Activated naive CD4-positive, alpha-beta T cell treated with anti-CD3 and anti-CD28 coated beads for 36 hours (primary cell): ENCODE measurements at regions not wholly inside any gene's neighbourhood (a gene's known extent, or its start where the extent isn't known, plus 50 kb on each side); places are given as distances from the start of the nearest gene placed in this dataset.
"Not testable (repeated sequence)": the region's sequence is repeated elsewhere in the genome, so short reads cannot be mapped to it uniquely, and the experiment has no call there.

Experiments
- CTCF ChIA-PET: fragments of 350-600 bp; sonication (Branson Sonifier 250); formaldehyde crosslinking; loops from one replicate; lab custom pipeline; 2021; ENCODE audit warnings: antibody characterized with exemption; lab: Charles Lee
- DNase-seq: peaks from one replicate; pipeline ENCODE4 v3.0.0-alpha.2; 2020
- H3K27ac Mint-ChIP-seq: one replicate; pipeline ENCODE4 v1.8.0; 2021; ENCODE audit warnings: mild to moderate bottlenecking, mixed read lengths
- H3K27me3 Mint-ChIP-seq: one replicate; pipeline ENCODE4 v1.8.0; 2021; ENCODE audit warnings: low read depth, mixed read lengths
- H3K36me3 Mint-ChIP-seq: one replicate; pipeline ENCODE4 v1.8.0; 2021; ENCODE audit warnings: low read depth, mixed read lengths
- H3K4me1 Mint-ChIP-seq: one replicate; pipeline ENCODE4 v1.8.0; 2021; ENCODE audit warnings: low read depth, mixed read lengths
- H3K4me3 Mint-ChIP-seq: one replicate; pipeline ENCODE4 v1.8.0; 2021; ENCODE audit warnings: mild to moderate bottlenecking, moderate library complexity, mixed read lengths
- H3K9me3 Mint-ChIP-seq: one replicate; pipeline ENCODE4 v1.8.0; 2021; ENCODE audit warnings: mixed read lengths
- intact Hi-C: fragments of 100-400 bp; cut with micrococcal nuclease; formaldehyde crosslinking; loops from one replicate; pipeline ENCODE4 v1.15.1; 2023

GRCh38 chr4:12408364-12408763, 979.7 kb upstream of the HS3ST1 start:
- Mint-ChIP-seq H3K36me3 (no peaks in the 10 kb centered on the region), H3K4me1 (no peaks in the 10 kb centered on the region), H3K27ac (no peak overlapping the region), H3K4me3 (no peak overlapping the region), H3K9me3 (peaks cover 2% of the 10 kb centered on the region), H3K27me3 (no peaks in the 10 kb centered on the region)
- no peak for DNase-seq
- CTCF ChIA-PET, result no interaction called here
- intact Hi-C loops, result no loop called here

GRCh38 chr4:12403175-12403574, 974.5 kb upstream of the HS3ST1 start:
- no peak overlapping the region for H3K27ac Mint-ChIP-seq
- peaks cover 7% of the 10 kb centered on the region for H3K9me3 Mint-ChIP-seq
- H3K4me3 Mint-ChIP-seq, result no peak overlapping the region
- CTCF ChIA-PET, result no interaction called here
- H3K4me1 Mint-ChIP-seq, result no peaks in the 10 kb centered on the region
- intact Hi-C loops, result no loop called here
- no peak for DNase-seq
- H3K36me3 Mint-ChIP-seq, result no peaks in the 10 kb centered on the region
- no peaks in the 10 kb centered on the region for H3K27me3 Mint-ChIP-seq

GRCh38 chr4:12399781-12400180, 971.1 kb upstream of the HS3ST1 start:
- Mint-ChIP-seq H3K36me3 (no peaks in the 10 kb centered on the region), H3K4me1 (no peaks in the 10 kb centered on the region), H3K27ac (no peak overlapping the region), H3K4me3 (no peak overlapping the region), H3K9me3 (peaks cover 11% of the 10 kb centered on the region), H3K27me3 (no peaks in the 10 kb centered on the region)
- intact Hi-C loops, result no loop called here
- CTCF ChIA-PET, result no interaction called here
- no peak for DNase-seq

DNA sequence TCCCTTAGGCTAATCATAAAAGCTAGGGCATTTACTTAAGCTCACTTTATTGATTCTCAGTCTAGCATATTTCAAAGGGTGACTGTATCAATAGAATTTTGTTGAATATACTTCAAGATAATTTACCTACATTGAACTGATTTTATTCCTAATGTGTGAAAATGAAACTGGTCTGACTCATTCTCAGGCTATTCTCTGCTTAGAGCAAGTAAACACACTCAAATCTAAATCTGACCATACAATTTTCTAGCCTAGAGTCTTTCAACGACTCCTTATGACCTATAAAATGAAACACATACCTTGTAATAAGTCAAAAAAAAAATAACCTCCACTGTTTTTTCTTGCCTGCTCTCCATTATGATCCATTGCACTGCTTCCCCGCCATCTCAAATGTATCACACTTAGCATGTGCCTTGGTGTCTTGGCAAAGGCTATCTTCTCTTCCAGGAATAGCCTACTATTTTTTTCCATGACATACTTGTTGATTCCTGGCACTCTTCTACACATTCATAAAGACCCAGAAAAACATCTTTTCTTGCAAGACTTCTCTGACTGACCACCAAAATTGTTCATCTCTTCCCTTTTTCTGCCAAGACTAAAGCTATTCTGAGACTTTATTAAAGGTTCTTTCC, 965.1 kb upstream of the HS3ST1 start:
- Mint-ChIP-seq H3K27me3 (no peaks in the 10 kb centered on the region), H3K4me1 (no peaks in the 10 kb centered on the region), H3K9me3 (peaks cover 5% of the 10 kb centered on the region), H3K4me3 (no peak overlapping the region), H3K36me3 (no peaks in the 10 kb centered on the region), H3K27ac (no peak overlapping the region)
- intact Hi-C loops, result no loop called here
- CTCF ChIA-PET, result no interaction called here
- no peak for DNase-seq

GRCh38 chr4:12389604-12390003, 960.9 kb upstream of the HS3ST1 start:
- CTCF ChIA-PET, result no interaction called here
- Mint-ChIP-seq H3K36me3 (no peaks in the 10 kb centered on the region), H3K4me3 (no peak overlapping the region), H3K27me3 (no peaks in the 10 kb centered on the region), H3K9me3 (peaks cover 1% of the 10 kb centered on the region), H3K27ac (no peak overlapping the region), H3K4me1 (no peaks in the 10 kb centered on the region)
- no peak for DNase-seq
- intact Hi-C loops, result no loop called here

GRCh38 chr4:12382567-12382966, 953.9 kb upstream of the HS3ST1 start:
- H3K4me1 Mint-ChIP-seq, result no peaks in the 10 kb centered on the region
- H3K9me3 Mint-ChIP-seq, result peaks cover 4% of the 10 kb centered on the region
- H3K27me3 Mint-ChIP-seq, result no peaks in the 10 kb centered on the region
- H3K27ac Mint-ChIP-seq, result no peak overlapping the region
- intact Hi-C loops, result no loop called here
- CTCF ChIA-PET, result no interaction called here
- H3K4me3 Mint-ChIP-seq, result no peak overlapping the region
- DNase-seq, result no peak
- no peaks in the 10 kb centered on the region for H3K36me3 Mint-ChIP-seq

GRCh38 chr4:12379191-12379590, 950.5 kb upstream of the HS3ST1 start:
- Mint-ChIP-seq H3K27ac (no peak overlapping the region), H3K4me1 (no peaks in the 10 kb centered on the region), H3K9me3 (peaks cover 4% of the 10 kb centered on the region), H3K27me3 (no peaks in the 10 kb centered on the region), H3K36me3 (no peaks in the 10 kb centered on the region), H3K4me3 (no peak overlapping the region)
- DNase-seq, result no peak
- CTCF ChIA-PET, result no interaction called here
- intact Hi-C loops, result no loop called here

DNA sequence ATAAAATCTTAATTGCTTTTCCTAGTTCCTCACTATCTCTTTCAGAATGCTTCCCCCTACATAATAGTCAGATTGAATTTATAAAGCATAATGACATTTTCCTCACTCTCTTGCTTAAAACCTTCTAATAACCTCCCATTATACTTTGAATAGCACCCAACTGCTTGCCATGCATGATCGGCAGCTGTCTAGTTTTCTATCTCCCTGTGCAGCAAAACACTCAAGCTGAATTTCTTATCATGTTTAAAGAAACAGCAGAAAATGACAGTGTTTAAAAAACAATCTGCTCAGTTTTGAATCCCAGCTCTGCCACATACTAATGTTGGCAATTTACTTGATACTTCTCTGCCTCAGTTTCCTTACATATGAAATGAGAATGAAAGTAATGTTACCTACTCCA, 947.1 kb upstream of the HS3ST1 start:
- no peaks in the 10 kb centered on the region for H3K27me3 Mint-ChIP-seq
- H3K27ac Mint-ChIP-seq, result no peak overlapping the region
- no peak overlapping the region for H3K4me3 Mint-ChIP-seq
- intact Hi-C loops, result no loop called here
- H3K9me3 Mint-ChIP-seq, result no peaks in the 10 kb centered on the region
- H3K4me1 Mint-ChIP-seq, result no peaks in the 10 kb centered on the region
- CTCF ChIA-PET, result no interaction called here
- DNase-seq, result no peak
- H3K36me3 Mint-ChIP-seq, result no peaks in the 10 kb centered on the region

DNA sequence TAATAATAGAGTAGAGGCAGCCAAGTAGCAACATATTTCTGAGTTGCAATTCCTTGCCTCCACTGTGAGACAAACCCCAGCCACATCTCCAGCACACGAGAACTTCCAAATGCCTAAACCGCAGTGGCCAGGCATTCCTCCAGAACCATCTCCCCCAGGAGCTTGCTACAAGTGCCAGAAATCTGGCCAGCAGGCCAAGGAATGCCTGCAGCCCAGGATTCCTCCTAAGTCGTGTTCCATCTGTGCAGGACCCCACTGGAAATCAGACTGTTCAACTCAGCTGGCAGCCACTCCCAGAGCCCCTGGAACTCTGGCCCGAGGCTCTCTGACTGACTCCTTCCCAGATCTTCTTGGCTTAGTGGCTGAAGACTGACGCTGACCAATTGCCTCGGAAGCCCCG, 937.2 kb upstream of the HS3ST1 start:
- H3K9me3 Mint-ChIP-seq, result peaks cover 16% of the 10 kb centered on the region
- intact Hi-C loops, H3K4me1 Mint-ChIP-seq, H3K36me3 Mint-ChIP-seq, H3K27ac Mint-ChIP-seq, H3K4me3 Mint-ChIP-seq, CTCF ChIA-PET, DNase-seq, H3K27me3 Mint-ChIP-seq: not testable (repeated sequence)

- peaks cover 14% of the 10 kb centered on the region for H3K9me3 Mint-ChIP-seq
- no peak overlapping the region for H3K4me3 Mint-ChIP-seq
- no peaks in the 10 kb centered on the region for H3K4me1 Mint-ChIP-seq
- CTCF ChIA-PET, result no interaction called here
- no peak overlapping the region for H3K27ac Mint-ChIP-seq
- intact Hi-C loops, result no loop called here
- no peak for DNase-seq
- no peaks in the 10 kb centered on the region for H3K27me3 Mint-ChIP-seq
- H3K36me3 Mint-ChIP-seq, result no peaks in the 10 kb centered on the region
Measured at GRCh38 chr4:12360391-12360790, 931.7 kb upstream of the HS3ST1 start.

- no peaks in the 10 kb centered on the region for H3K4me1 Mint-ChIP-seq
- CTCF ChIA-PET, result no interaction called here
- H3K27me3 Mint-ChIP-seq, result no peaks in the 10 kb centered on the region
- no peak overlapping the region for H3K27ac Mint-ChIP-seq
- no peak overlapping the region for H3K4me3 Mint-ChIP-seq
- peaks cover 5% of the 10 kb centered on the region for H3K9me3 Mint-ChIP-seq
- DNase-seq, result no peak
- no peaks in the 10 kb centered on the region for H3K36me3 Mint-ChIP-seq
- intact Hi-C loops, result no loop called here
Measured at GRCh38 chr4:12359420-12359819, 930.7 kb upstream of the HS3ST1 start.

DNA sequence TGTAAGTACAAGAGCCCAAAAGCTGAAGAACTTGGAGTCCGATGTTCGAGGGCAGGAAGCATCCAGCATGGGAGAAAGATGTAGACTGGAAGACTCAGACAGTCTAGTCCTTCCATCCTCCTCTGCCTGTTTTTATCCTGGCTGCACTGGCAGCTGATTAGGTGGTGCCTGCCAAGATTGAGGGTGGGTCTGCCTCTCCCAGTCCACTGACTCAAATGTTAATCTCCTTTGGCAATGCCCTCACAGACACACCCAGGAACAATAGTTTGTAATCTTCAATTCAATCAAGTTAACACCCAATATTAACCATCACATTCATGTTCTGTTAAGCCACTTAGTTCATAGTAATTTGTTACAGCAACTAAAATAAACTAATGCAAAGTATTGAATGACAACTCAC, 904.4 kb upstream of the HS3ST1 start:
- CTCF ChIA-PET, H3K4me3 Mint-ChIP-seq, H3K4me1 Mint-ChIP-seq, DNase-seq, H3K27ac Mint-ChIP-seq, H3K36me3 Mint-ChIP-seq, intact Hi-C loops, H3K27me3 Mint-ChIP-seq: not testable (repeated sequence)
- H3K9me3 Mint-ChIP-seq, result peaks cover 15% of the 10 kb centered on the region

DNA sequence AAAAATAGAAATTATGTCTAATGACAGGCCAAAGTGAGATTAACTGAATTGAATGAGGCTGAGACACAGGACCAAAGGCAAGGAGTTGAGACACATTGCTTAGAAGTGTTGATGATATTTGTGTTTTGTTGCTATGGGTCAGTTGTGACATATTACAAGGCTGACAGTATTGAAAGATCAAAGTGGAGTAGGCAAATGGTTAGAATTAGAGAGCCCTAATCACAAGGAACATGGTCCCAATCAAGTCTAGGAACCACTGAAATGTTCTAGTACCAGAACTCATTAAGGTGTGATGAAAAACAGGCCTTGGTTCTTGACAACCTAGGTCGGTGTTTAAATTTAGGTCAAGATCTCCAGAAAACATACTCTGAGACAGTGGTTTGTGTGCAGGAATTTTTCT, 896.3 kb upstream of the HS3ST1 start:
- no peaks in the 10 kb centered on the region for H3K9me3 Mint-ChIP-seq
- CTCF ChIA-PET, result no interaction called here
- H3K36me3 Mint-ChIP-seq, result no peaks in the 10 kb centered on the region

GRCh38 chr4:12319765-12320164, 891.1 kb upstream of the HS3ST1 start:
- H3K4me3 Mint-ChIP-seq, result no peak overlapping the region
- H3K27me3 Mint-ChIP-seq, result no peaks in the 10 kb centered on the region
- H3K36me3 Mint-ChIP-seq, result no peaks in the 10 kb centered on the region
- intact Hi-C loops, result no loop called here
- no peak for DNase-seq
- CTCF ChIA-PET, result no interaction called here
- H3K4me1 Mint-ChIP-seq, result no peaks in the 10 kb centered on the region
- no peaks in the 10 kb centered on the region for H3K9me3 Mint-ChIP-seq
- no peak overlapping the region for H3K27ac Mint-ChIP-seq

More for the DNA sequence above, 896.3 kb upstream of the HS3ST1 start:
- Mint-ChIP-seq H3K4me1 (no peaks in the 10 kb centered on the region), H3K27me3 (no peaks in the 10 kb centered on the region), H3K4me3 (no peak overlapping the region), H3K27ac (no peak overlapping the region)
- DNase-seq, result no peak
- intact Hi-C loops, result no loop called here
